VCaP (cell line): ENCODE measurements at regions not wholly inside any gene's neighbourhood (a gene's known extent, or its start where the extent isn't known, plus 50 kb on each side); places are given as distances from the start of the nearest gene placed in this dataset.

ENCODE experiments used
- H3K27ac ChIP-seq: fragments of 450-650 bp; 2 replicates; pipeline ENCODE4 v1.5.1; 2017
- CTCF ChIP-seq: fragments of 450-650 bp; conservative IDR thresholded peaks from 2 replicates; pipeline ENCODE4 v1.5.1; 2017; ENCODE audit warnings: mild to moderate bottlenecking, moderate library complexity

- no peak for TF ChIP-seq CTCF
- no peak overlapping the region for H3K27ac ChIP-seq
Measured at GRCh38 chr16:73916829-73917594, 379.6 kb upstream of the PSMD7 start.

GRCh38 chr16:73915935-73916334 lies 380.7 kb upstream of the PSMD7 start:
- H3K27ac ChIP-seq, result no peak overlapping the region
- no peak for TF ChIP-seq CTCF

GRCh38 chr16:73915140-73915539 lies 381.5 kb upstream of the PSMD7 start:
- H3K27ac ChIP-seq, result no peak overlapping the region
- no peak for TF ChIP-seq CTCF

- no peak for TF ChIP-seq CTCF
- H3K27ac ChIP-seq, result no peak overlapping the region
Measured at GRCh38 chr16:73912850-73913249, 383.8 kb upstream of the PSMD7 start.

- H3K27ac ChIP-seq, result no peak overlapping the region
- TF ChIP-seq CTCF, result no peak
Measured at GRCh38 chr16:73912281-73912680, 384.3 kb upstream of the PSMD7 start.

- no peak for TF ChIP-seq CTCF
Measured at GRCh38 chr16:73909529-73910035, 387.0 kb upstream of the PSMD7 start.

GRCh38 chr16:73891129-73891542 lies 405.5 kb upstream of the PSMD7 start:
- no peak overlapping the region for H3K27ac ChIP-seq
- TF ChIP-seq CTCF, result no peak

More at GRCh38 chr16:73909529-73910035, 387.0 kb upstream of the PSMD7 start:
- no peak overlapping the region for H3K27ac ChIP-seq
